ENCODE measurements at regions not wholly inside any gene's neighbourhood (a gene's known extent, or its start where the extent isn't known, plus 50 kb on each side); places are given as distances from the start of the nearest gene placed in this dataset.

DNA sequence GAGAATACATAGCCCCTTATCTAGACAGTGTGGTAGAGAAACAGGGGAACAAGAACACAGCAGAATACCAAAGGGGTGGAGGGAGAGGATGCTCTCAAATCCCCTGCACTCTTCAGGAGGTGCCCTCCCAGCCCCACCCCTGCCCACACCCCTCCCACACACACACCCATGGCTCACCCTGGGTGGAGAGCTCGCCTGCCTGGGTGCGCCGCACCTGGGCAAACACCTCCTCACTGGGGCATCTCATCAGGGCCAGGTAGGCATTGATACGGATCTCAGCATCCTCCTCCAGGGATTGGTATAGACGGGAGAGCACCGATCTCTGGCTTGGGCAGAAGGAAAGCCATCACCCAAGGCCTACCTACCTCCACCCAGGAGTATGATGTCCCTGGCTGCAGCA is 95.2 kb downstream of the LITAF start:
- TF ChIP-seq EZH2 (IDR thresholded peaks at IDR 0.05; ENCODE audit: insufficient read depth, poor library complexity, severe bottlenecking) (no peak), EZH2phosphoT487 (IDR thresholded peaks at IDR 0.05; ENCODE audit: insufficient read depth, low read depth) (no peak)
